H1 (cell line): ENCODE measurements at regions not wholly inside any gene's neighbourhood (a gene's known extent, or its start where the extent isn't known, plus 50 kb on each side); places are given as distances from the start of the nearest gene placed in this dataset.

Source experiments
- BACH1 ChIP-seq: IDR thresholded peaks from 2 replicates; pipeline ENCODE4 v1.6.1; 2012; ENCODE audit warnings: low read length, improper control_type of control experiment
- CBX5 ChIP-seq: fragments of 300-800, 300-1000 bp; sonication (generic); IDR thresholded peaks from 2 replicates; pipeline ENCODE4 v1.7.1; 2016; ENCODE audit warnings: antibody characterized with exemption, low read length, low read depth
- CREB1 ChIP-seq: IDR thresholded peaks from 2 replicates; pipeline ENCODE4 v1.6.1; 2012; ENCODE audit warnings: inconsistent platforms
- EGR1 ChIP-seq: IDR thresholded peaks from 2 replicates; pipeline ENCODE4 v1.6.1; 2011; ENCODE audit warnings: low read depth, low read length, borderline replicate concordance
- FOSL1 ChIP-seq: IDR thresholded peaks from 2 replicates; pipeline ENCODE4 v1.6.1; 2011; ENCODE audit warnings: mild to moderate bottlenecking, low read depth, low read length, moderate library complexity; ENCODE audit not compliant: insufficient read depth
- HDAC2 ChIP-seq, 2 experiments: fragments of 300-600 bp in 1 of 2; sonication (generic) in 1 of 2; IDR thresholded peaks; 2 replicates each; pipeline ENCODE4 v1.6.1; 2011 to 2012; ENCODE audit warnings: low read depth in 2 of 2, low read length in 2 of 2, mild to moderate bottlenecking in 2 of 2, moderate library complexity in 2 of 2, borderline replicate concordance in 1 of 2, inconsistent platforms in 1 of 2
- JUN ChIP-seq: IDR thresholded peaks from 2 replicates; pipeline ENCODE4 v1.6.1; 2011; ENCODE audit warnings: low read depth, mild to moderate bottlenecking, improper control_type of control experiment, low read length
- KDM1A ChIP-seq: fragments of 200-600, 300-600 bp; sonication (generic); IDR thresholded peaks from 2 replicates; pipeline ENCODE4 v1.7.1; 2016; ENCODE audit warnings: mild to moderate bottlenecking, low read length, borderline replicate concordance
- KDM5A ChIP-seq: fragments of 200-600 bp; IDR thresholded peaks from 2 replicates; pipeline ENCODE4 v1.7.1; 2012; ENCODE audit warnings: mild to moderate bottlenecking, low read length, inconsistent platforms, mixed read lengths
- NRF1 ChIP-seq: IDR thresholded peaks from 2 replicates; pipeline ENCODE4 v1.6.1; 2011; ENCODE audit warnings: mild to moderate bottlenecking, low read depth, low read length, improper control_type of control experiment
- POU5F1 ChIP-seq: IDR thresholded peaks from 2 replicates; pipeline ENCODE4 v1.6.1; 2011; ENCODE audit warnings: low read depth, mild to moderate bottlenecking, low read length, moderate library complexity
- RAD21 ChIP-seq, 2 experiments: IDR thresholded peaks in 1 of 2; conservative IDR thresholded peaks in 1 of 2; 2 replicates each; pipeline ENCODE4 v1.6.1; 2011; ENCODE audit warnings: low read depth in 2 of 2, low read length in 2 of 2, improper control_type of control experiment in 1 of 2, inconsistent platforms in 1 of 2, mild to moderate bottlenecking in 1 of 2, moderate library complexity in 1 of 2
- SAP30 ChIP-seq: fragments of 300-600 bp; sonication (generic); IDR thresholded peaks from 2 replicates; pipeline ENCODE4 v1.7.1; 2012; ENCODE audit warnings: low read length, moderate library complexity, mild to moderate bottlenecking, inconsistent platforms; ENCODE audit not compliant: insufficient read depth, insufficient replicate concordance
- SIX5 ChIP-seq: IDR thresholded peaks from 2 replicates; pipeline ENCODE4 v1.6.1; 2011; ENCODE audit warnings: mild to moderate bottlenecking, low read depth, low read length
- TEAD4 ChIP-seq: IDR thresholded peaks from 2 replicates; pipeline ENCODE4 v1.6.1; 2012; ENCODE audit warnings: low read depth, low read length, inconsistent platforms, mixed read lengths
- ZNF274 ChIP-seq: IDR thresholded peaks from 2 replicates; pipeline ENCODE4 v1.7.0; 2012; ENCODE audit warnings: low read length, borderline replicate concordance; ENCODE audit errors: extremely low read depth
- TF ChIP-seq, protein P1 (sequence below), 3 experiments: IDR thresholded peaks; 1 replicate in 2 of 3; 2 replicates in 1 of 3; pipeline versions ENCODE4 v1.5.1 to v1.6.1; 2011; ENCODE audit warnings: low read length in 3 of 3, mild to moderate bottlenecking in 3 of 3, inconsistent platforms in 2 of 3, low read depth in 1 of 3, moderate library complexity in 1 of 3; ENCODE audit not compliant: insufficient read depth in 1 of 3; ENCODE audit errors: control extremely low read depth in 1 of 3
- TF ChIP-seq, protein P2 (sequence below): IDR thresholded peaks from 2 replicates; pipeline ENCODE4 v1.6.1; 2012; ENCODE audit warnings: inconsistent platforms
- TF ChIP-seq, protein P3 (sequence below): IDR thresholded peaks from 2 replicates; pipeline ENCODE4 v1.6.1; 2012; ENCODE audit warnings: inconsistent platforms

DNA sequence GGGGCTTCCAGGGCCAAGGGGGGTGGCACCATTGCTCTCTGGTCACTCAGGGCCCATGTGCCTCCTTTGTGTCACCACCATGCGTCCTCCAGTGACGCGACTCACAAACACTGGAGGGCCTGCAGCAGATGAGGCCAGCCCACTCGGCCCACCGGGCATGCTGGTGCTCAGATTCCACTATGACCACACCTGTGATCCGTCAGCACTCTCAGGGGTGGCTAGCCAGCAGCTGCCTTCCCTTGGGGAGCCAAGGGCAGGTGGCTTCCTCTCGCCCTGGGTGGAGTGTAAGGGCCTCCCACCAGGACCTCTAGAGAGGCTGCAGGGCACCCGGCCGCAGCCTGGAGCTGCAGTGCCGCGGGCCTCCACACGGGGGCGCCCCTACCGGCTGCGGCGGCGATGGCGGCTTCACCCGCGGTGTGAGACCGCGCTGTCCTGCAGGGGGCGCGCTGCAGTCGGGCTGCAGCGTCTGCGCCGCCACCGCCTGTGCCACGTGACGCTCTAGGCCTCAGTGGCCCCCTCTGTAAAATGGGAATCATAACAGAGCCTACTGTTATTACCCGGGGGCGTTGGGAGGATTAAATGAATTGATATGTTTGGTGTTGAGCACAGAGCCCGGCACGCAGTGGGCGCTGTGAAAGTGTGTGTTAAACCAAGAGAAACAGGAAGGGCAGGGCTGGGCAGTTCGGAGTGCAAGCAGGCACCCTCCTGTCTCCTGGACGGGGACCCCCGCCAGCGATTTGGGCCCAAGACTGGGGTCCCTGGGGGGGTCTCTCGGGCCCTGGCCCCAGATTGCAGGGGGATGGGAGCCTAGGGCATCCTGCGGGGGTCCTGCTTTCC is 192.4 kb upstream of the GSE1 start (continued):
- TF ChIP-seq SIX5, result no peak
- TF ChIP-seq, protein P1, sequence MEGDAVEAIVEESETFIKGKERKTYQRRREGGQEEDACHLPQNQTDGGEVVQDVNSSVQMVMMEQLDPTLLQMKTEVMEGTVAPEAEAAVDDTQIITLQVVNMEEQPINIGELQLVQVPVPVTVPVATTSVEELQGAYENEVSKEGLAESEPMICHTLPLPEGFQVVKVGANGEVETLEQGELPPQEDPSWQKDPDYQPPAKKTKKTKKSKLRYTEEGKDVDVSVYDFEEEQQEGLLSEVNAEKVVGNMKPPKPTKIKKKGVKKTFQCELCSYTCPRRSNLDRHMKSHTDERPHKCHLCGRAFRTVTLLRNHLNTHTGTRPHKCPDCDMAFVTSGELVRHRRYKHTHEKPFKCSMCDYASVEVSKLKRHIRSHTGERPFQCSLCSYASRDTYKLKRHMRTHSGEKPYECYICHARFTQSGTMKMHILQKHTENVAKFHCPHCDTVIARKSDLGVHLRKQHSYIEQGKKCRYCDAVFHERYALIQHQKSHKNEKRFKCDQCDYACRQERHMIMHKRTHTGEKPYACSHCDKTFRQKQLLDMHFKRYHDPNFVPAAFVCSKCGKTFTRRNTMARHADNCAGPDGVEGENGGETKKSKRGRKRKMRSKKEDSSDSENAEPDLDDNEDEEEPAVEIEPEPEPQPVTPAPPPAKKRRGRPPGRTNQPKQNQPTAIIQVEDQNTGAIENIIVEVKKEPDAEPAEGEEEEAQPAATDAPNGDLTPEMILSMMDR (IDR thresholded peaks at IDR 0.05; ENCODE audit: control extremely low read depth in 1 of 3, insufficient read depth in 1 of 3, low read depth in 1 of 3, low read length in 3 of 3), result peak; percentile 98 to 99 (median 99)
- TF ChIP-seq HDAC2 (IDR thresholded peaks at IDR 0.05; ENCODE audit: borderline replicate concordance in 1 of 2, low read depth in 2 of 2, low read length in 2 of 2), result peak in 1 of 2 experiments; percentile 98; a peak in 1 of 4 replicates
- TF ChIP-seq POU5F1, result 0 out of 2 replicates have a peak, but pooled peaks have one; percentile 28
- TF ChIP-seq NRF1, result no peak
- TF ChIP-seq, protein P2, sequence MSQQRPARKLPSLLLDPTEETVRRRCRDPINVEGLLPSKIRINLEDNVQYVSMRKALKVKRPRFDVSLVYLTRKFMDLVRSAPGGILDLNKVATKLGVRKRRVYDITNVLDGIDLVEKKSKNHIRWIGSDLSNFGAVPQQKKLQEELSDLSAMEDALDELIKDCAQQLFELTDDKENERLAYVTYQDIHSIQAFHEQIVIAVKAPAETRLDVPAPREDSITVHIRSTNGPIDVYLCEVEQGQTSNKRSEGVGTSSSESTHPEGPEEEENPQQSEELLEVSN, result peak; percentile 17; the same call in 1 of the 2 replicates
- TF ChIP-seq EGR1, result no peak
- TF ChIP-seq KDM5A, result no peak
- TF ChIP-seq FOSL1, result 0 out of 2 replicates have a peak, but pooled peaks have one; percentile 13
- peak; percentile 77 to 81 for TF ChIP-seq RAD21 (IDR thresholded peaks at IDR 0.05 in 1 of 2, conservative IDR thresholded peaks at IDR 0.05 in 1 of 2; ENCODE audit: low read depth in 2 of 2, low read length in 2 of 2)
- TF ChIP-seq SAP30, result no peak
- TF ChIP-seq TEAD4, result 0 out of 2 replicates have a peak, but pooled peaks have one; percentile 34
- TF ChIP-seq, protein P3, sequence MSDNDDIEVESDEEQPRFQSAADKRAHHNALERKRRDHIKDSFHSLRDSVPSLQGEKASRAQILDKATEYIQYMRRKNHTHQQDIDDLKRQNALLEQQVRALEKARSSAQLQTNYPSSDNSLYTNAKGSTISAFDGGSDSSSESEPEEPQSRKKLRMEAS, result peak; percentile 90
- TF ChIP-seq ZNF274, result no peak
- peak; percentile 99 for TF ChIP-seq KDM1A
- TF ChIP-seq JUN, result no peak
- TF ChIP-seq BACH1, result no peak
- TF ChIP-seq CREB1, result peak; percentile 79
- TF ChIP-seq CBX5, result no peak
